Fibroblast of peridontal ligament (primary cell): ENCODE measurements at regions not wholly inside any gene's neighbourhood (a gene's known extent, or its start where the extent isn't known, plus 50 kb on each side); places are given as distances from the start of the nearest gene placed in this dataset.

Source experiments
- DNase-seq: peaks from one replicate; pipeline ENCODE4 v3.0.0-alpha.2; 2010; ENCODE audit errors: extremely low read depth

DNA sequence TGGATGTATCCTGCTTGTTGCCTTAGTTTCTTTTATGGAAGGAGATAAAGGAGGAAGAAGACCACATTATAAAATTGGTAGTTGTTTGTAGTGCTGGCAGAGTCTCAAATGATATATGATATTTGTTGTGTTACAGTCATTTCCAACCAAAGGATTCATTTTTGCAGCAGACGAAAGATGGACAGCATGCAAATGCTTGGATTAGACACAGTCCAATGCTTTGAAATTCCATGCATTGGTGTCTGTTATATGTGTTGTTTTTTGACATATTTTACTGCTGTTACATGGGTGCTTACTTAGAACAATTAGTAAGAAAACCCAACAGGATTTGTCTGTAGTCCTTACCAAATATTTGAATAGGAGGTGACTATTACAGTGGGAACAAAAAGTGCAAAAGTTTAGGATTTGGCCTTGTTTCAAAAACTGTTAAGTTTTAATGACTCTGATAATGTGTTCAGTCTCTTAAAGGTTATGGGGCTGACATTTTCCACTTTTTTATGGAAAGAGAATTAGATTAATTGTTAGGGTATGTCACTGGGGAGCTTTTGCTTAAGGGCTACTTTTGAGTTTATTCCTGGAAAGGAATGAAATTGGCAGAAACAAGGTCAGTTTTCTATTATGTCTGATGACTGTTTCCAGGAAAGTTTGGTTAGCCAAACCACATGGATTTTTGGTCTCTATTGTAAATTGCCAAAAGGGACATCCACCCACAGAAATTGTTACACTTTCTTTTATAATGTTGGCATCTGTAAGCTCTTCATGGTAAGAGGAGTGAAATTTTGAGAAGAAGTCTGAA is 229.4 kb upstream of the MMADHC start:
- DNase-seq: peak; percentile 80

GRCh38 chr2:149815941-149816340 is 228.4 kb upstream of the MMADHC start:
- no peak for DNase-seq

- no peak for DNase-seq
Measured at GRCh38 chr2:149814901-149815300, 227.3 kb upstream of the MMADHC start.

DNA sequence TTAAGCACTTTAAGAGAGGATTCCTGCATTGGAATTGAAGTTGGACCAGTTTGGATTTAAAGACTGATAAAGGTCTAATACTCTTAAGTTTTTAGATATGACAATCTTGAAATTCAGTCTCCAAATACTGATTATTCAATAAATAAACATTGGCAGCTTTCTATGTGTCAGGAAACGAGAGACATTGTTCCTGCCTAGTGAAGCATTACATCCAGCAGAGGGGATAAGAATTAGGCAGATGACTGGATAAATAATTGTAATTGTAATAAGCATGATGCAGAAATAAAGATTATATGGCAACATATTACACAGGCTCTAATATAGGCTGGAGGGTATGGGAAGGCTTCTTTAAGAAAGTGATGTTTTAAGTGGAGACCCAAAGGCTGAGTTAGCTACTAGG is 226.5 kb upstream of the MMADHC start:
- DNase-seq: no peak

DNA sequence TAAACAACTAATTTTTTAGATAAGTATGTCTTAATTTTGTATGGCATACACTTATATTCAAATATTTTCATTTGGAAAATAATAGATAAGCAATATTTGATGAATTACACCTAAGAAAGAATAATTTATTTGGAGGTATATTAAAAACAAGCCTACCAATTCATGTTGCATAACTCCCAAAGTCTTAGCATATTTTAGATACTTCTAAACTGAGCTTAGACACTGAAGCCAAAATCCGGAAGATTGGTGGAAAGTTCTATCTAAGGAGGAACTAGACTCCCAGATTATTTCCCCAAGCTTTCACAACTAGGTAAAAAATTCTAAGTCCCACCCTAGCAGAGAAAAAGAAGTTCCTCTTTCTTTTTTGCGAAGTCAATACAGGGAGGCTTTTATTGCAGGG is 221.0 kb upstream of the MMADHC start:
- peak; percentile 30 for DNase-seq

DNA sequence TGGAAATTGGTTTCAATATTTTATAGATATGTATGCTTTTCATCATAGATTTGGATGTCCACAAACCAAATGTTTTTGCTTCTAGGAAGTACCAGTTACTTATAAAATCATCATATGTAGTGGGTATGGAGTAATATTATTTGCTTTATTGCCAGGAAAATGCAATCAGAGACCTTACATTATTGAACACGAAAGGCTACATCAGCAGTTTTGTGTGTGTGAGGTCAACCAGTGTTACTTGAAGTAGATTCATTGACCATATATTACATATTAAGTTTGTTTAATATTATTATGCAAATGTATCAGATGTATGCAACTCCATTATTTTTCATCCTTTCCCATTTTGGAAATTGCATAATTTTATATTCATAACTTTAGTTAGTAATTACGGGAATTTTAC is 219.1 kb upstream of the MMADHC start:
- DNase-seq: no peak

DNA sequence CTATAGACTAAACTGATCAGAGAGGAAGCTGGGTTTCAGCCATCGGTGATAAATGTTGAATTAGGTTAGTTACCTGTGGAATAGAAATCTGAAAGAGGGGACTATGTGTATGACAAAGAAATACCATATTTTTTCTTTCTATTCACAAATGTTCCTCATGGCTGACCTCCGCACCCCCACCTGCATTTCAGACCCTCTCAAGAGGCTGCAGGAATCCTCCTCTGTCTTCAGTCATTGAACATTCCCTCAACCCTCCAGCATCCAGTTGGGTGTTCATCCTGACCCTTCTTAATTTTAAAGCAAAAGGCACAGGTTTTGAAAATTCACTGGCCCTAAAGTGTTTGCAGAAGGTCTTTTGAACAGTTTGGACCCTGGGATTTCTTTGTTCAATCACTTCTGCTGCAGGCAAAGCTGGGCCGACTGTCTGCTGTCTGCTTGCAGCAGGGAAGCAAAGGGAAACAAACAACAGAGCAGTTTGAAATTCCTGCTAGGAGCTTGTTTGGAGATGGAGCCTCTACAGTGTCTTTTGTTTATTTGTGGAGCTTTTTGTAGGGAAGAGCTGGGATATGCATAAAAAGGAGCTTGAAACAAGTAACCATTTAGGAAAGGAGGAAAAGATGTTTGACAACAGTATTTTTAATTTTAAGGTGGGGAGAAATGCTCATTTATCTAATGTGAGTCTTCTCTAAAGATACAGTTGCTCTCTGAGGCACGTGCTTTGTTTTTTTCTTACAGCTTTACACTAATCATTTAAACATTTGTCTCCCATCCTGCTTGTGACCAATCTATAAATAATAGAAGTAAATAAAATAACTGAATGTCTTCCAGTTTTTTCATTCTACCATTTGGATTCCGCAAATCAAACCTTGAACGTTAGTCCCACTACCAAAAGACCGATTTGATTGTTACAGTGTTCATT is 213.3 kb upstream of the MMADHC start:
- DNase-seq: peak; percentile 11

GRCh38 chr2:149799013-149799705 is 211.6 kb upstream of the MMADHC start:
- DNase-seq: peak; percentile 37

DNA sequence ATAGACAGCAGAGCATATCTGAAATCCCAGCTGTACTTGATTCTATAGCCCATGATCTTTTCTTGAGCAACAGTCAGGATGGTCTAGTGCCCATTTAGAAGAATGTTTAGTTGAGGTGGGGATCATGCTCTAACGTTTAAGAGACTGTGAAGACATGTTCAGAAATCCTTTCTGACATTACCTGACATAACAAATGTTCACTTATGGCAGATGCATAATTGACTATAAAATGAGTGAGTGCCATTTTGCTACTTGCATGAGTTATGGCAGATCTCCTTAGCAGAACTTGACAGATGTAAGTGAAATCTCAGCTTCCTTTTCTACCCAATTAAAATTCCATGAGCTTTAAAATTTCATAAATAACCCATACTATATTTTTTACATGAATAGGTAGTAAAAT is 209.5 kb upstream of the MMADHC start:
- DNase-seq: no peak

- DNase-seq: no peak
Measured at GRCh38 chr2:149789549-149789948, 202.0 kb upstream of the MMADHC start.

DNA sequence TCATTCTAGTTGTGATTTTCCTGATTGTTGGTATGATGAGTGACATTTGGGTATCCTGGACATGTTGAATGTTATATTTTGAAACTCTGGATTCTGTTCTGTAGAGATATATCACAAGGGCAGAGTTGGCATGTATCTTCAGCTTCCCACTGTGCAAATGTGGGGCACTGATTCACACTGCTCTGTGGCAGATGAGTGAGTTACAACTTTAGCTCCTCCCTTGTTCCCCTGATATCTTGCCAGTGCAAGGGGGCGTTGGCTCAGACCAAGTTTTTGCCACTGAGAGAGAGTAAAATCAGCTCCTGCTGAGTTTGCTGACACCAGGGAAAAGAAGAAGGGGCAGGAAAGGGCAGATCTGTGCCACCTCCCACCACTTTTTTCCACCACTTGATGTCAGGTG is 199.6 kb upstream of the MMADHC start:
- peak; percentile 15 for DNase-seq

GRCh38 chr2:149783284-149783683 is 195.7 kb upstream of the MMADHC start:
- no peak for DNase-seq

- peak; percentile 45 for DNase-seq
Measured at GRCh38 chr2:149782572-149782971, 195.0 kb upstream of the MMADHC start.

DNA sequence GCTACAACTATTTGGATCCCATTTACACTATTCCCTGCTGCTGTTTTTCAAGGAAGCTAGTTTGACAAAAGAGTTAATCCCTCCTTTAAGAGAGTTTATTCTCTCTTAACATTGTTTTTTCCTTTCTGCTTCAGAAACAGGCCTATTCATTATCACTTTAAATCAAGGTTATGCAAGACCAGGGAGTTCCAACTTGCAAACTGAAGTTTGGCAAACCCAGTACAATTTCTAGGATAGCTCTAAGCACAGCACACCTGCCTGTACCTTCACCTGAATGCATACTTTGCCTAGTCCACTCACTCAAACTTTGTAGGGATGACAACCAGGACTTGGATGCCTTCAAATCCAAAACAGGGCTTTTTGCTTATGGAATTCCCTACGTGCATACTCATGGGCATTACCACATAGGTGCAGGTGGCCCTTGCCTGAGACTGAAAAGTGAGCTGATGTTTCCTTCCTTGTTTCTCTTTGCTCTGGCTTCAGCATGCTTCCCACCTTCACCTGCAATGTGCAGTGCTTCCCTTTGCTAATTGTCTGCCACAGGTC is 193.8 kb upstream of the MMADHC start:
- no peak for DNase-seq

- DNase-seq: no peak
Measured at GRCh38 chr2:149773006-149773405, 185.4 kb upstream of the MMADHC start.

DNA sequence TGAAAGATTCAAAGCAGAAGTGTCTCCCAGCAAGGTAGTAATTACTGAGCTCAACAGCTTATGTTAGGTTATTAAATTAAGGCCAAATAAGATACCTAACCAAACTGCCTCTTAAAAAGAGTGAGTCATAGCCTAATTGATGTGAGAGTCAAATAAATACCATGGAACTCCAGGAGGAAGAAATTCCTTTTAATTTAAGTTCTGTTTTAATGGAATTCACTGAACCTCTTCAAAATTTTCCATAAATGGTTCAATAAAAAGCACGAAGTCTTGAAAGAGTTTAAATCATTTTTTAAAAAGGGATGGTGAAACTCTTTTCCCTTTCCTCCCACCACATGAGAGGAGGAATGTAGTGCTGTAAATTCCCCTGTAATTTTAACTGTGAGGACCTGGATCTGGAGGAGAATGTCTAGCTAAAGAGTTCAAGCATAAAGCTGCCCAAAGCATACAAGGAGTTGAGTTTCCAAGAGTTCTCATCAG is 180.8 kb upstream of the MMADHC start:
- DNase-seq: peak; percentile 45

DNA sequence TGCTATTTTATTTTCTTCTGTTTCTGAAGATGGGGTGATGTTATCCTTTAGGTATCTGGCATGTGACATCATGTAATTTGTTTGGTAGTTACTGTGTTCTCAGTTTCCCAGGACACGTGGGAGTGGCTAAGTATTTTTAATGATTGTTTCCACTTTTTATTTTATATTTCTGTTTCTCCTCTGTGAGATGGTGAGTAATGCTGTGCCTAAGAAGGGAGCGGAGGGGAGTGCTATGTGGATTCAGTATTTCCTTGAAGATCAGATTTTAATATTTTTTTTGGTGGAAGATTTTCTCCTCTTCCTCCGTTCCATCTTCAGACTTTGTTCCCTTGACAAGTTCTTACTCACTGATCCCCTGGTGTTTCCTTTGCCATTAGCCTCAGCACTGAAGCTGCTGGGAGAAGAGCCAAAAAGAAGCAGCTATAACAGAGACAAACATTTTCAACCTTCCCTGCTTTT is 180.0 kb upstream of the MMADHC start:
- DNase-seq: peak; percentile 64

DNA sequence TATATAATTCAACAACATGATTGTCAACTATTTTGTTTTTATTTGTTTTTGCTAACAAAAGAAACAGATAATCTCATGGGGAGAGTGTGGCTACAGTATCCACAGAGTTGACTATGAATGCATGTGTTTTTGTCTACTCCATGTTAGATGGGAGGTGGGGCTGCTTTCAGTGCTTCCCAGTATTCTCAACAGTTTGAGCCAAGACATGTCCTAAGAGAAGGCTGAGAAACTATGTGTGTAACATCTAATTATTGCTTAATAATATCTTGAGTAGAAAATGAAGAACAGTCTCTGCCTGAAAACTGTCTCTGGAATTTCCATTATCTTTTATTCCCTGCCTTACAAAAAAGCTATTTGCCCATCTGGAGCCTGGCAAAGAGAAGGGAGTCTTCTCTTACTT is 178.8 kb upstream of the MMADHC start:
- DNase-seq: no peak

DNA sequence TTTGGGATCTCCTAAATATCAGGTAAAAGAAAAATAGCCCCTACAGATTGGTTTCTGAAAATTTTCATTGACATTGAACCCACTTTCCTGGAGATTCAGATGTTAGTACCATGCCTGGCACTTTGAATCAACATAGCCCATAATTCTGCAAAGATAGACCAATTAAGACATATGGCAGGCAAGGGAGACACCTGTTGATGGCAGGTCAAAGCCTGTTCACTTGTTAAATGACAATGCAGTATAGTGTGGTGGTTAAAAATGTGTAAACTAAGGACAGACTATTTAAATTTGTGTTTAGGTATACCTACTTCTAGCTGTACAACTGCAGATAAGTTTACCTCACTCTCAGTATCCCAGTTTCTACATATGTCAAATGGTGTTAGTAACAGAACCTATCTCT is 178.1 kb upstream of the MMADHC start:
- no peak for DNase-seq

- no peak for DNase-seq
Measured at GRCh38 chr2:149765003-149765402, 177.4 kb upstream of the MMADHC start.

DNA sequence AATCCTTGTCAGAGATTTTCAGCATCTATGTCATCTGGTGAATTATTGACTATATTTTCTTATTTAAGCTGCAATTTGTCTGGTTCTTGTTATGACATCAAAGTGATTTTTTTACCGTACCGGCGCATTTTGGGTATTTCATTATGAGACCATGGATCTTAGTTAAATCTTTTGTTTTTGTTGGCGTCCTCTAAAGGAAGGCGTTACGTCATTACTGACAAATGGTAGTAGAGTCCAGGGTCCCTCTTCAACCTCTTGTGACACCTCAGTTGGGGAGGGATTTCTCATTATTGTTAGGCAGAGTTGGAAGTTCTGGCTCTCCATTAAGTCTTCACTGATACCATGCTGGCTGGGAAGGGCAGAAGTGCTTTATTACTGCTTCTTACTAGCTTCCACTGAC is 175.8 kb upstream of the MMADHC start:
- no peak for DNase-seq

DNA sequence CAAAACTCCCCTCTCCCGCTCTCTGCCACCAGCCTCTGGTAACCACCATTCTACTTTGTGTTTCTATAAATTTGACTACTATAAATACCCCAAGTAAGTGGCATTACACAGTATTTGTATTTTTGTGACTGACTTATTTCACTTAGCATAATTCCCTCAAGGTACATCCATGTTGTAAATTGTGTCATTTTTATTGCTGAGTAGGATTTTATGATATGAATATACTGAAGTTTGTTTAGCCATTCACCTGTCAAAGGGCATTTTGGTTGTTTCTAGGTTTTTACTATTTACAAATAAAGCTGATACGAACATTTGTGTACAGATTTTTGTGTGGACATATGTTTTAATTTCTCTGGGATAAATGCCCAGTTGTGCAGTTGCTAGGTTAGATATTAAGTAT is 174.0 kb upstream of the MMADHC start:
- no peak for DNase-seq
